CD4-positive, alpha-beta T cell (primary cell): ENCODE measurements at regions not wholly inside any gene's neighbourhood (a gene's known extent, or its start where the extent isn't known, plus 50 kb on each side); places are given as distances from the start of the nearest gene placed in this dataset.
"Not testable (repeated sequence)": the region's sequence is repeated elsewhere in the genome, so short reads cannot be mapped to it uniquely, and the experiment has no call there.

Experiments used
- ATAC-seq: fragments of 200-7000 bp; cut with Tn5 transposase; one replicate; pipeline ENCODE4 v1.10.0; 2022; ENCODE audit warnings: mild to moderate bottlenecking; ENCODE audit not compliant: poor library complexity
- CTCF ChIA-PET: fragments of 350-600 bp; sonication (Branson Sonifier 250); formaldehyde crosslinking; loops from one replicate; lab custom pipeline; 2021; ENCODE audit warnings: antibody characterized with exemption, inconsistent platforms; lab: Charles Lee
- POLR2A ChIA-PET: fragments of 350-600 bp; sonication (Branson Sonifier 250); formaldehyde crosslinking; loops from one replicate; lab custom pipeline; 2021; ENCODE audit warnings: antibody characterized with exemption, inconsistent platforms; lab: Charles Lee
- DNase-seq, 14 experiments: peaks; one replicate each; pipeline ENCODE4 v3.0.0-alpha.2; 2013 to 2020; ENCODE audit warnings: mixed read lengths in 2 of 14
- H3K27ac ChIP-seq, 2 donors: one replicate each; pipeline versions ENCODE4 v1.5.1 to v1.7.0; 2013; ENCODE audit warnings: low read length in 2 of 2, low read depth in 1 of 2, mild to moderate bottlenecking in 1 of 2
- H3K27me3 ChIP-seq, 2 experiments: 1 replicate in 1 of 2; 2 replicates in 1 of 2; pipeline versions ENCODE4 v1.6.1 to v1.7.0; 2013; ENCODE audit warnings: low read length in 2 of 2, control low read depth in 1 of 2, mild to moderate bottlenecking in 1 of 2, moderate library complexity in 1 of 2; ENCODE audit not compliant: insufficient read depth in 2 of 2, control insufficient read depth in 1 of 2
- H3K36me3 ChIP-seq: one replicate; pipeline ENCODE4 v1.6.1; 2013; ENCODE audit warnings: low read length, control low read depth; ENCODE audit not compliant: insufficient read depth
- H3K4me1 ChIP-seq: one replicate; pipeline ENCODE4 v1.6.1; 2013; ENCODE audit warnings: low read length, control low read depth; ENCODE audit not compliant: insufficient read depth
- H3K4me3 ChIP-seq: one replicate; pipeline ENCODE4 v1.5.1; 2013; ENCODE audit warnings: mild to moderate bottlenecking, low read length, moderate library complexity
- H3K9me3 ChIP-seq, 2 experiments: 1 replicate in 1 of 2; 2 replicates in 1 of 2; pipeline versions ENCODE4 v1.6.1 to v1.7.0; 2013; ENCODE audit warnings: low read length in 2 of 2, mild to moderate bottlenecking in 2 of 2, control low read depth in 1 of 2, moderate library complexity in 1 of 2; ENCODE audit not compliant: control insufficient read depth in 1 of 2, insufficient read depth in 1 of 2
- H3K27ac Mint-ChIP-seq: one replicate; pipeline ENCODE4 v1.8.0; 2020; ENCODE audit warnings: mixed read lengths
- H3K27me3 Mint-ChIP-seq: one replicate; pipeline ENCODE4 v1.8.0; 2021; ENCODE audit warnings: mixed read lengths
- H3K36me3 Mint-ChIP-seq: one replicate; pipeline ENCODE4 v1.8.0; 2021; ENCODE audit warnings: low read depth, mixed read lengths
- H3K4me1 Mint-ChIP-seq: one replicate; pipeline ENCODE4 v1.8.0; 2021; ENCODE audit warnings: low read depth, mixed read lengths
- H3K4me3 Mint-ChIP-seq: one replicate; pipeline ENCODE4 v1.8.0; 2020; ENCODE audit warnings: mild to moderate bottlenecking, mixed read lengths
- H3K9me3 Mint-ChIP-seq: one replicate; pipeline ENCODE4 v1.8.0; 2020; ENCODE audit warnings: mixed read lengths
- CTCF ChIP-seq: fragments of 200-600 bp; IDR thresholded peaks from one replicate; pipeline ENCODE4 v1.8.0; 2022; ENCODE audit warnings: antibody characterized with exemption, mild to moderate bottlenecking
- intact Hi-C, 2 experiments: fragments of 100-400 bp; cut with DNase I in 1 of 2; cut with micrococcal nuclease in 1 of 2; formaldehyde crosslinking; loops; one replicate each; pipeline versions ENCODE4 v1.15.1 to v1.9.0; 2023 to 2025; cut with DNase I, micrococcal nuclease

- CTCF ChIA-PET, H3K9me3 ChIP-seq, intact Hi-C loops, H3K27ac Mint-ChIP-seq, H3K36me3 ChIP-seq, H3K27ac ChIP-seq, H3K36me3 Mint-ChIP-seq, DNase-seq, H3K4me1 Mint-ChIP-seq, H3K4me3 ChIP-seq, POLR2A ChIA-PET, H3K27me3 Mint-ChIP-seq, H3K4me1 ChIP-seq, H3K27me3 ChIP-seq, ATAC-seq, H3K4me3 Mint-ChIP-seq: not testable (repeated sequence)
- peaks cover 22% of the 10 kb centered on the region for H3K9me3 Mint-ChIP-seq
Measured at GRCh38 chr22:12595724-12596123, 2932.3 kb upstream of the OR11H1 start.

- H3K27ac ChIP-seq, H3K4me1 ChIP-seq, H3K4me3 Mint-ChIP-seq, H3K36me3 ChIP-seq, H3K27ac Mint-ChIP-seq, CTCF ChIA-PET, H3K27me3 ChIP-seq, H3K4me1 Mint-ChIP-seq, DNase-seq, H3K27me3 Mint-ChIP-seq, POLR2A ChIA-PET, H3K4me3 ChIP-seq, ATAC-seq, intact Hi-C loops, H3K36me3 Mint-ChIP-seq: not testable (repeated sequence)
- peaks cover 16 to 22% of the 10 kb centered on the region in 2 experiments for H3K9me3 ChIP-seq
- H3K9me3 Mint-ChIP-seq, result peaks cover 20% of the 10 kb centered on the region
Measured at GRCh38 chr22:12597778-12598177, 2930.2 kb upstream of the OR11H1 start.

- intact Hi-C loops, result not testable (repeated sequence)
Measured at GRCh38 chr22:12601510-12601869, 2926.5 kb upstream of the OR11H1 start.

GRCh38 chr22:12601870-12602779 lies 2925.9 kb upstream of the OR11H1 start:
- TF ChIP-seq CTCF, result no peak
- no peak overlapping the region for H3K27ac ChIP-seq
- Mint-ChIP-seq H3K4me1 (no peaks in the 10 kb centered on the region), H3K36me3 (no peaks in the 10 kb centered on the region), H3K27ac (no peak overlapping the region), H3K27me3 (no peaks in the 10 kb centered on the region), H3K9me3 (peaks cover 23% of the 10 kb centered on the region), H3K4me3 (no peak overlapping the region)
- intact Hi-C loops, result no loop called here
- no peaks in the 10 kb centered on the region for H3K4me1 ChIP-seq
- DNase-seq (peak in 1 of 14 experiments; percentile 22), ATAC-seq (no peak)
- H3K9me3 ChIP-seq, result peaks cover 18 to 25% of the 10 kb centered on the region in 2 experiments
- ChIA-PET POLR2A (no interaction called here), CTCF (no interaction called here)
- H3K27me3 ChIP-seq, result no peaks in the 10 kb centered on the region
- no peaks in the 10 kb centered on the region for H3K36me3 ChIP-seq
- H3K4me3 ChIP-seq, result no peak overlapping the region

More at GRCh38 chr22:12601510-12601869, 2926.5 kb upstream of the OR11H1 start:
- peaks cover 22% of the 10 kb centered on the region for H3K9me3 Mint-ChIP-seq
- H3K27me3 Mint-ChIP-seq, H3K36me3 ChIP-seq, CTCF ChIA-PET, DNase-seq, H3K4me3 Mint-ChIP-seq, H3K27ac ChIP-seq, H3K27me3 ChIP-seq, H3K4me1 ChIP-seq, H3K27ac Mint-ChIP-seq, H3K36me3 Mint-ChIP-seq, ATAC-seq, POLR2A ChIA-PET, H3K4me3 ChIP-seq, H3K4me1 Mint-ChIP-seq: not testable (repeated sequence)
- peaks cover 18 to 22% of the 10 kb centered on the region in 2 experiments for H3K9me3 ChIP-seq

GRCh38 chr22:12603399-12603798 lies 2924.6 kb upstream of the OR11H1 start:
- H3K27me3 ChIP-seq, H3K4me3 Mint-ChIP-seq, H3K36me3 Mint-ChIP-seq, intact Hi-C loops, ATAC-seq, DNase-seq, POLR2A ChIA-PET, H3K4me3 ChIP-seq, CTCF ChIA-PET, H3K4me1 ChIP-seq, H3K27ac ChIP-seq, H3K4me1 Mint-ChIP-seq, H3K36me3 ChIP-seq, H3K27me3 Mint-ChIP-seq, H3K27ac Mint-ChIP-seq: not testable (repeated sequence)
- peaks cover 17 to 18% of the 10 kb centered on the region in 2 experiments for H3K9me3 ChIP-seq
- peaks cover 24% of the 10 kb centered on the region for H3K9me3 Mint-ChIP-seq

GRCh38 chr22:12603833-12604232 lies 2924.2 kb upstream of the OR11H1 start:
- H3K36me3 Mint-ChIP-seq, H3K4me1 Mint-ChIP-seq, H3K27me3 ChIP-seq, H3K27ac ChIP-seq, H3K4me1 ChIP-seq, H3K4me3 ChIP-seq, DNase-seq, POLR2A ChIA-PET, H3K27me3 Mint-ChIP-seq, ATAC-seq, H3K4me3 Mint-ChIP-seq, intact Hi-C loops, CTCF ChIA-PET, H3K27ac Mint-ChIP-seq, H3K36me3 ChIP-seq: not testable (repeated sequence)
- peaks cover 25% of the 10 kb centered on the region for H3K9me3 Mint-ChIP-seq
- peaks cover 15 to 20% of the 10 kb centered on the region in 2 experiments for H3K9me3 ChIP-seq
